GM23338 (cell line): ENCODE measurements at regions not wholly inside any gene's neighbourhood (a gene's known extent, or its start where the extent isn't known, plus 50 kb on each side); places are given as distances from the start of the nearest gene placed in this dataset.

Experiments
- ATAC-seq: fragments of 200-7000 bp; cut with Tn5 transposase; 3 replicates; pipeline ENCODE4 v1.9.1; 2020
- DNase-seq: peaks from one replicate; pipeline ENCODE4 v3.0.0-alpha.2; 2015; ENCODE audit warnings: low spot score
- H2AFZ ChIP-seq: fragments of 200-600 bp; sonication (generic); 2 replicates; pipeline ENCODE4 v1.8.0; 2016; ENCODE audit warnings: antibody characterized with exemption, mild to moderate bottlenecking, moderate library complexity
- H3F3A ChIP-seq: fragments of 200-600 bp; sonication (generic); replicated peaks from 2 replicates; pipeline ENCODE4 v1.8.0; 2017; ENCODE audit warnings: antibody characterized with exemption, mixed run types, low read depth
- H3K27ac ChIP-seq: fragments of 200-600 bp; sonication (generic); 2 replicates; pipeline ENCODE4 v1.6.1; 2016; ENCODE audit warnings: low read depth
- H3K27me3 ChIP-seq: fragments of 200-600 bp; sonication (generic); 2 replicates; pipeline ENCODE4 v1.8.0; 2016; ENCODE audit warnings: mild to moderate bottlenecking, mixed run types, moderate library complexity; ENCODE audit not compliant: insufficient read depth
- H3K36me3 ChIP-seq: fragments of 200-600 bp; sonication (generic); 2 replicates; pipeline ENCODE4 v1.8.0; 2016; ENCODE audit warnings: mild to moderate bottlenecking; ENCODE audit not compliant: insufficient read depth
- H3K4me1 ChIP-seq: fragments of 200-600 bp; sonication (generic); 2 replicates; pipeline ENCODE4 v1.8.0; 2016; ENCODE audit warnings: mild to moderate bottlenecking, moderate library complexity; ENCODE audit not compliant: insufficient read depth
- H3K4me2 ChIP-seq: fragments of 200-600 bp; sonication (generic); 2 replicates; pipeline ENCODE4 v1.7.1; 2017; ENCODE audit warnings: mixed run types
- H3K4me3 ChIP-seq: fragments of 200-600 bp; sonication (generic); 2 replicates; pipeline ENCODE4 v1.6.1; 2016; ENCODE audit warnings: mixed run types
- H3K79me2 ChIP-seq: fragments of 200-600 bp; sonication (generic); replicated peaks from 2 replicates; pipeline ENCODE4 v1.8.0; 2017; ENCODE audit warnings: mild to moderate bottlenecking; ENCODE audit not compliant: insufficient read depth
- H3K9me2 ChIP-seq: fragments of 200-600 bp; sonication (generic); 2 replicates; pipeline ENCODE4 v1.8.0; 2017; ENCODE audit not compliant: insufficient read depth
- H4K20me1 ChIP-seq: fragments of 200-600 bp; sonication (generic); replicated peaks from 2 replicates; pipeline ENCODE4 v1.8.0; 2017; ENCODE audit warnings: mild to moderate bottlenecking; ENCODE audit not compliant: insufficient read depth
- H3K27ac Mint-ChIP-seq: 2 replicates; pipeline ENCODE4 v1.8.0; 2020; ENCODE audit warnings: inconsistent platforms, mild to moderate bottlenecking, moderate library complexity, mixed read lengths
- H3K27me3 Mint-ChIP-seq: 3 replicates; pipeline ENCODE4 v1.8.0; 2022; ENCODE audit warnings: low read depth, mild to moderate bottlenecking, moderate library complexity, mixed read lengths, inconsistent platforms; ENCODE audit not compliant: insufficient read depth, poor library complexity
- H3K36me3 Mint-ChIP-seq: 3 replicates; pipeline ENCODE4 v1.8.0; 2021; ENCODE audit warnings: low read depth, mild to moderate bottlenecking, inconsistent platforms, moderate library complexity, mixed read lengths
- H3K4me1 Mint-ChIP-seq: 3 replicates; pipeline ENCODE4 v1.8.0; 2020; ENCODE audit warnings: mild to moderate bottlenecking, inconsistent platforms, mixed read lengths
- H3K4me3 Mint-ChIP-seq: 3 replicates; pipeline ENCODE4 v1.8.0; 2021; ENCODE audit warnings: moderate library complexity, mild to moderate bottlenecking, inconsistent platforms, mixed read lengths
- H3K9me3 Mint-ChIP-seq: 3 replicates; pipeline ENCODE4 v1.8.0; 2020; ENCODE audit warnings: moderate library complexity, mild to moderate bottlenecking, inconsistent platforms, mixed read lengths
- CREB1 ChIP-seq: fragments of 250-450 bp; sonication (Bioruptor Pico); IDR thresholded peaks from 2 replicates; pipeline ENCODE4 v1.5.0; 2020; ENCODE audit warnings: low read depth, mild to moderate bottlenecking, moderate library complexity
- EZH2 ChIP-seq: fragments of 200-600 bp; sonication (generic); IDR thresholded peaks from one replicate; pipeline ENCODE4 v1.8.0; 2017; ENCODE audit warnings: antibody characterized with exemption, mild to moderate bottlenecking, low read depth; ENCODE audit not compliant: unreplicated experiment
- EZH2phosphoT487 ChIP-seq: fragments of 200-600 bp; sonication (generic); IDR thresholded peaks from one replicate; pipeline ENCODE4 v1.8.1; 2018; ENCODE audit warnings: antibody characterized with exemption; ENCODE audit not compliant: unreplicated experiment
- JUNB ChIP-seq: IDR thresholded peaks from one replicate; pipeline ENCODE4 v1.6.1; 2016; ENCODE audit warnings: antibody characterized with exemption; ENCODE audit not compliant: unreplicated experiment
- NANOG ChIP-seq: IDR thresholded peaks from 2 replicates; pipeline ENCODE4 v1.6.1; 2016; ENCODE audit warnings: antibody characterized with exemption, borderline replicate concordance
- POLR2AphosphoS5 ChIP-seq: IDR thresholded peaks from 2 replicates; pipeline ENCODE4 v1.6.1; 2016; ENCODE audit warnings: antibody characterized with exemption, low read depth
- ZNF114 ChIP-seq: fragments of 250-450 bp; sonication (Bioruptor Pico); IDR thresholded peaks from 2 replicates; pipeline ENCODE4 v1.5.0; 2020; ENCODE audit warnings: mild to moderate bottlenecking, moderate library complexity
- ZNF331 ChIP-seq: fragments of 250-450 bp; sonication (Bioruptor Pico); IDR thresholded peaks from 2 replicates; pipeline ENCODE4 v1.5.0; 2020; ENCODE audit warnings: low read depth, mild to moderate bottlenecking, moderate library complexity
- TF ChIP-seq, protein P1 (sequence below), 2 experiments: fragments of 200-600 bp in 1 of 2; sonication (generic) in 1 of 2; conservative IDR thresholded peaks; 2 replicates each; pipeline versions ENCODE4 v1.5.1 to v1.6.1; 2016 to 2017; ENCODE audit warnings: antibody characterized with exemption in 2 of 2, low read depth in 2 of 2, mild to moderate bottlenecking in 2 of 2, moderate library complexity in 1 of 2
- TF ChIP-seq, protein P2 (sequence below): IDR thresholded peaks from 2 replicates; pipeline ENCODE4 v1.6.1; 2016; ENCODE audit warnings: antibody characterized with exemption
- TF ChIP-seq, protein P3 (sequence below): IDR thresholded peaks from one replicate; pipeline ENCODE4 v1.6.1; 2018; ENCODE audit warnings: antibody characterized with exemption; ENCODE audit not compliant: unreplicated experiment

DNA sequence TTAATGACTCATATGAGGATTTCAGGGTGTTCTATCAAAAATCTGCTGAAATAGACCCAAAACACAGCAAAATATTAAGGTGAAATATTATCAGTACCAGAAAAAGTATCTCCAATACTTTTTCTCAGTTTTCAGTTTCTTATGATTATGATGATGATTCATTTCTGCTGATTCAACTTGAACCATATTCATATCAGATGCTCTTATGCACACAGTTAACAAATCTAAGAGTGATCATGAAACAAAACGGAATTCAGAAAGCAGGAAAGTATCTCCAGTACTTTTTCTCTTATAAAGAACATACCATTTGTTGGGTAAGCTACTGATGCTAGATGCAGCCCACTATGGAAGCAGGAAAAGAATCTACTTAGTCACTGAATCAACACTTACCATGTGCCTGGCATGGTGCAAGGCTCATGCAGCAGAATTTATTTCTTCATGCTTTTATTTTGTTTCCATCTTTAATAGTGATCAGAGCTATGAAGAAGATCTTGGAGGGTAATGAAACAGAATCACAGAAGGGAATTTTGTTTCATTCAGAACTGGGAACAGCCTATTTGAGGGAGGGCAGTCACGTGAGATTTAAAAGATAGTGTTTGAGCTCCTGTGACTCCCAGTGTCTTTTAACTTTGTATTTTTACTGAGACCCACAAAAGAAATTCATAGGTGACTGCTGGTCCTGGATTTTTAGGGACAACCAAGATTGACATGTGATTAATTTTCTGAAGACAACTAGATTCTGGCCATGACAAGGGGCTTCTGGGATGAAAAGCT is 480.6 kb downstream of the SETD4 start:
- Histone ChIP-seq H3K4me2 (no peak overlapping the region), H3K27ac (no peak overlapping the region), H3F3A (no peaks in the 10 kb centered on the region), H3K4me3 (no peak overlapping the region), H3K9me2 (no peaks in the 10 kb centered on the region), H4K20me1 (no peaks in the 10 kb centered on the region), H3K27me3 (no peaks in the 10 kb centered on the region), H3K4me1 (no peaks in the 10 kb centered on the region), H2AFZ (no peak overlapping the region), H3K79me2 (no peaks in the 10 kb centered on the region), H3K36me3 (no peaks in the 10 kb centered on the region)
- Mint-ChIP-seq H3K27me3 (no peaks in the 10 kb centered on the region), H3K9me3 (no peaks in the 10 kb centered on the region; the same call in 2 of the 3 replicates), H3K36me3 (no peaks in the 10 kb centered on the region), H3K4me3 (no peak overlapping the region), H3K4me1 (peaks cover 14% of the 10 kb centered on the region), H3K27ac (no peak overlapping the region)
- TF ChIP-seq ZNF331 (no peak), NANOG (no peak)
- ATAC-seq (no peak), DNase-seq (no peak)

DNA sequence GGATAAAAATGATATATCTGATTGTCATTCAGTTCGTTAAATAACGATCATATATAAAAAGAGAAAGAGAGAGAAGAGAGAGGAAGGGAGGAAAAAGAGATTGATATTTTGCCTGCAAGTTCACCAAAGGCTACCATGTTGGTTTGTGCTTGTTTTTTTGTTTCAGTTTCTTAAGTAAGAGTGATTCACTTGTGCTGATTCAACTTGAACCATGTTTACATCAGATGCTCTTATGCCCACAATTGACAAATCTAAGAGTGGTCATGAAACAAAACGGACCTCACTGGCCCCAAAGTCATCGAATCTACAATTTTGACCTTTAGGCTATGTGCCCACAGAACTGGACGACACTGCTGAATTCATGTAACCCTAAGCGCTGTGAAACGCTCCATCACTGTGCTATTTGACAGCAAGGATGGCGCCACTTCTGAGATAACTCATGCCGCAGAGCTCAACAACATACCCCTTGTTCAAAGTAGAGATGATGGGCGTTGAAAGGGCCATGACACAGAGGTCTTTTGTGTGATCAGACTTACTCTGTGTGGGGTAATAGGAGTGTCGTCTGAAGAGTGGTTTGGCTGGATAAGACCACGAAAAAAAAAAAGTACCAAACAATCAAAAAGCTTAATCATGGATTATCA is 481.4 kb downstream of the SETD4 start:
- no peak for DNase-seq
- no peaks in the 10 kb centered on the region for H3K79me2 ChIP-seq
- no peaks in the 10 kb centered on the region for H4K20me1 ChIP-seq

More for the DNA sequence above, 481.4 kb downstream of the SETD4 start:
- TF ChIP-seq POLR2AphosphoS5 (no peak), JUNB (no peak), EZH2 (no peak), ZNF114 (CRISPR knock-in tag) (no peak), CREB1 (no peak), EZH2phosphoT487 (no peak), NANOG (no peak)
- TF ChIP-seq, protein P1, sequence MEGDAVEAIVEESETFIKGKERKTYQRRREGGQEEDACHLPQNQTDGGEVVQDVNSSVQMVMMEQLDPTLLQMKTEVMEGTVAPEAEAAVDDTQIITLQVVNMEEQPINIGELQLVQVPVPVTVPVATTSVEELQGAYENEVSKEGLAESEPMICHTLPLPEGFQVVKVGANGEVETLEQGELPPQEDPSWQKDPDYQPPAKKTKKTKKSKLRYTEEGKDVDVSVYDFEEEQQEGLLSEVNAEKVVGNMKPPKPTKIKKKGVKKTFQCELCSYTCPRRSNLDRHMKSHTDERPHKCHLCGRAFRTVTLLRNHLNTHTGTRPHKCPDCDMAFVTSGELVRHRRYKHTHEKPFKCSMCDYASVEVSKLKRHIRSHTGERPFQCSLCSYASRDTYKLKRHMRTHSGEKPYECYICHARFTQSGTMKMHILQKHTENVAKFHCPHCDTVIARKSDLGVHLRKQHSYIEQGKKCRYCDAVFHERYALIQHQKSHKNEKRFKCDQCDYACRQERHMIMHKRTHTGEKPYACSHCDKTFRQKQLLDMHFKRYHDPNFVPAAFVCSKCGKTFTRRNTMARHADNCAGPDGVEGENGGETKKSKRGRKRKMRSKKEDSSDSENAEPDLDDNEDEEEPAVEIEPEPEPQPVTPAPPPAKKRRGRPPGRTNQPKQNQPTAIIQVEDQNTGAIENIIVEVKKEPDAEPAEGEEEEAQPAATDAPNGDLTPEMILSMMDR (conservative IDR thresholded peaks at IDR 0.05; ENCODE audit: low read depth in 2 of 2), result no peak
- TF ChIP-seq, protein P2, sequence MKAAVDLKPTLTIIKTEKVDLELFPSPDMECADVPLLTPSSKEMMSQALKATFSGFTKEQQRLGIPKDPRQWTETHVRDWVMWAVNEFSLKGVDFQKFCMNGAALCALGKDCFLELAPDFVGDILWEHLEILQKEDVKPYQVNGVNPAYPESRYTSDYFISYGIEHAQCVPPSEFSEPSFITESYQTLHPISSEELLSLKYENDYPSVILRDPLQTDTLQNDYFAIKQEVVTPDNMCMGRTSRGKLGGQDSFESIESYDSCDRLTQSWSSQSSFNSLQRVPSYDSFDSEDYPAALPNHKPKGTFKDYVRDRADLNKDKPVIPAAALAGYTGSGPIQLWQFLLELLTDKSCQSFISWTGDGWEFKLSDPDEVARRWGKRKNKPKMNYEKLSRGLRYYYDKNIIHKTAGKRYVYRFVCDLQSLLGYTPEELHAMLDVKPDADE, result no peak
- TF ChIP-seq, protein P3, sequence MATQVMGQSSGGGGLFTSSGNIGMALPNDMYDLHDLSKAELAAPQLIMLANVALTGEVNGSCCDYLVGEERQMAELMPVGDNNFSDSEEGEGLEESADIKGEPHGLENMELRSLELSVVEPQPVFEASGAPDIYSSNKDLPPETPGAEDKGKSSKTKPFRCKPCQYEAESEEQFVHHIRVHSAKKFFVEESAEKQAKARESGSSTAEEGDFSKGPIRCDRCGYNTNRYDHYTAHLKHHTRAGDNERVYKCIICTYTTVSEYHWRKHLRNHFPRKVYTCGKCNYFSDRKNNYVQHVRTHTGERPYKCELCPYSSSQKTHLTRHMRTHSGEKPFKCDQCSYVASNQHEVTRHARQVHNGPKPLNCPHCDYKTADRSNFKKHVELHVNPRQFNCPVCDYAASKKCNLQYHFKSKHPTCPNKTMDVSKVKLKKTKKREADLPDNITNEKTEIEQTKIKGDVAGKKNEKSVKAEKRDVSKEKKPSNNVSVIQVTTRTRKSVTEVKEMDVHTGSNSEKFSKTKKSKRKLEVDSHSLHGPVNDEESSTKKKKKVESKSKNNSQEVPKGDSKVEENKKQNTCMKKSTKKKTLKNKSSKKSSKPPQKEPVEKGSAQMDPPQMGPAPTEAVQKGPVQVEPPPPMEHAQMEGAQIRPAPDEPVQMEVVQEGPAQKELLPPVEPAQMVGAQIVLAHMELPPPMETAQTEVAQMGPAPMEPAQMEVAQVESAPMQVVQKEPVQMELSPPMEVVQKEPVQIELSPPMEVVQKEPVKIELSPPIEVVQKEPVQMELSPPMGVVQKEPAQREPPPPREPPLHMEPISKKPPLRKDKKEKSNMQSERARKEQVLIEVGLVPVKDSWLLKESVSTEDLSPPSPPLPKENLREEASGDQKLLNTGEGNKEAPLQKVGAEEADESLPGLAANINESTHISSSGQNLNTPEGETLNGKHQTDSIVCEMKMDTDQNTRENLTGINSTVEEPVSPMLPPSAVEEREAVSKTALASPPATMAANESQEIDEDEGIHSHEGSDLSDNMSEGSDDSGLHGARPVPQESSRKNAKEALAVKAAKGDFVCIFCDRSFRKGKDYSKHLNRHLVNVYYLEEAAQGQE, result no peak
- no peaks in the 10 kb centered on the region for H3K4me1 ChIP-seq
- Mint-ChIP-seq H3K36me3 (no peaks in the 10 kb centered on the region), H3K4me3 (no peak overlapping the region), H3K4me1 (peaks cover 14% of the 10 kb centered on the region), H3K27me3 (no peaks in the 10 kb centered on the region), H3K9me3 (no peaks in the 10 kb centered on the region; the same call in 2 of the 3 replicates), H3K27ac (no peak overlapping the region)
- no peak overlapping the region for H2AFZ ChIP-seq
- H3K9me2 ChIP-seq, result no peaks in the 10 kb centered on the region
- H3K27ac ChIP-seq, result no peak overlapping the region
- no peak for ATAC-seq
- H3K27me3 ChIP-seq, result no peaks in the 10 kb centered on the region
- no peak overlapping the region for H3K4me3 ChIP-seq
- H3F3A ChIP-seq, result no peaks in the 10 kb centered on the region
- no peak overlapping the region for H3K4me2 ChIP-seq
- no peaks in the 10 kb centered on the region for H3K36me3 ChIP-seq
